ENCODE measurements at regions not wholly inside any gene's neighbourhood (a gene's known extent, or its start where the extent isn't known, plus 50 kb on each side); places are given as distances from the start of the nearest gene placed in this dataset.
"Not testable (repeated sequence)": the region's sequence is repeated elsewhere in the genome, so short reads cannot be mapped to it uniquely, and the experiment has no call there.

DNA sequence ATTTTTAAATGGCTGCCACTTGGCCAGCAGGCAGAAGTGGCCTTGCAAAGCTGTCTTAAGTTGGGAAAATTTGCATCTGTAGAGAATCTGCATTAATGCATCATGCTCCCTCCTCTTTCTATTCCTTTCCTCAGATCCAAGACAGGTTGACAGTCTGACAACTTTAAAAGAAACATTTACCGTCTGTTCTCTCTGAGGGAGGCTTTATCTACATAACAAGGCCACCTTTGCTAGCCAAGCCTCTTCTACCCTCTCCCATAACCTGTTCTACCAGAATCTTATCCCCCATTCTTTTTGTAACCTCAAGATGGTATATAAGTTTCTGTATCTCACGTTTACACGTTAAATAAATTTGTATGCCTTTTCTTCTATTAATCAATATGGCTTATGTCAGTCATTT lies 271.9 kb downstream of the OSTF1 start:
- CTCF ChIA-PET = no interaction called here
- H3K4me1 ChIP-seq (ENCODE audit: control insufficient read depth, insufficient read depth, low read length) = no peaks in the 10 kb centered on the region
- ATAC-seq = no peak
- H3K4me3 ChIP-seq (ENCODE audit: low read depth in 2 of 2, low read length in 2 of 2) = no peak overlapping the region
- no peaks in the 10 kb centered on the region for H3K36me3 ChIP-seq (ENCODE audit: control insufficient read depth, insufficient read depth, low read length)
- DNase-seq (ENCODE audit: low read depth, low spot score) = no peak
- in situ Hi-C loops (cut with HindIII; ENCODE audit: low pct_unique_long_range_greater_than_20kb, low sequenced_read_pairs) (no loop called here), intact Hi-C loops (cut with micrococcal nuclease; ENCODE audit: unreplicated experiment) (no loop called here)
- H3K9me3 ChIP-seq (ENCODE audit: control insufficient read depth, insufficient read depth, low read depth, low read length) = no peaks in the 10 kb centered on the region
- BruUV-seq (replicated peaks) = no TSS peak
- POLR2A ChIA-PET = no interaction called here
- no peak for TF ChIP-seq POLR2AphosphoS5 (IDR thresholded peaks at IDR 0.05; ENCODE audit: low read depth, low read length)
- no peak overlapping the region for H3K27ac ChIP-seq (ENCODE audit: low read length)
- H3K27me3 ChIP-seq (ENCODE audit: control insufficient read depth, insufficient read depth, low read length) = no peaks in the 10 kb centered on the region

GRCh38 chr9:75362446-75362845 lies 274.1 kb downstream of the OSTF1 start:
- ATAC-seq; CTCF ChIA-PET; DNase-seq (ENCODE audit: low read depth, low spot score); H3K36me3 ChIP-seq (ENCODE audit: control insufficient read depth, insufficient read depth, low read length); H3K4me3 ChIP-seq (ENCODE audit: low read depth in 2 of 2, low read length in 2 of 2); H3K4me1 ChIP-seq (ENCODE audit: control insufficient read depth, insufficient read depth, low read length); BruUV-seq (replicated peaks); H3K27ac ChIP-seq (ENCODE audit: low read length); H3K9me3 ChIP-seq (ENCODE audit: control insufficient read depth, insufficient read depth, low read depth, low read length); H3K27me3 ChIP-seq (ENCODE audit: control insufficient read depth, insufficient read depth, low read length); intact Hi-C loops (cut with micrococcal nuclease; ENCODE audit: unreplicated experiment); in situ Hi-C loops (cut with HindIII; ENCODE audit: low pct_unique_long_range_greater_than_20kb, low sequenced_read_pairs); POLR2A ChIA-PET: not testable (repeated sequence)

GRCh38 chr9:75365196-75365595 lies 276.9 kb downstream of the OSTF1 start:
- ATAC-seq (no peak), DNase-seq (ENCODE audit: low read depth, low spot score) (no peak)
- in situ Hi-C loops (cut with HindIII; ENCODE audit: low pct_unique_long_range_greater_than_20kb, low sequenced_read_pairs) = no loop called here

More at GRCh38 chr9:75365196-75365595, 276.9 kb downstream of the OSTF1 start:
- Histone ChIP-seq H3K27me3 (ENCODE audit: control insufficient read depth, insufficient read depth, low read length) (no peaks in the 10 kb centered on the region), H3K27ac (ENCODE audit: low read length) (no peak overlapping the region), H3K4me1 (ENCODE audit: control insufficient read depth, insufficient read depth, low read length) (no peaks in the 10 kb centered on the region), H3K4me3 (ENCODE audit: low read depth in 2 of 2, low read length in 2 of 2) (no peak overlapping the region), H3K9me3 (ENCODE audit: control insufficient read depth, insufficient read depth, low read depth, low read length) (no peaks in the 10 kb centered on the region), H3K36me3 (ENCODE audit: control insufficient read depth, insufficient read depth, low read length) (no peaks in the 10 kb centered on the region)
- no TSS peak for BruUV-seq (replicated peaks)
- no peak for TF ChIP-seq POLR2AphosphoS5 (IDR thresholded peaks at IDR 0.05; ENCODE audit: low read depth, low read length)
- TF ChIP-seq, protein P1, sequence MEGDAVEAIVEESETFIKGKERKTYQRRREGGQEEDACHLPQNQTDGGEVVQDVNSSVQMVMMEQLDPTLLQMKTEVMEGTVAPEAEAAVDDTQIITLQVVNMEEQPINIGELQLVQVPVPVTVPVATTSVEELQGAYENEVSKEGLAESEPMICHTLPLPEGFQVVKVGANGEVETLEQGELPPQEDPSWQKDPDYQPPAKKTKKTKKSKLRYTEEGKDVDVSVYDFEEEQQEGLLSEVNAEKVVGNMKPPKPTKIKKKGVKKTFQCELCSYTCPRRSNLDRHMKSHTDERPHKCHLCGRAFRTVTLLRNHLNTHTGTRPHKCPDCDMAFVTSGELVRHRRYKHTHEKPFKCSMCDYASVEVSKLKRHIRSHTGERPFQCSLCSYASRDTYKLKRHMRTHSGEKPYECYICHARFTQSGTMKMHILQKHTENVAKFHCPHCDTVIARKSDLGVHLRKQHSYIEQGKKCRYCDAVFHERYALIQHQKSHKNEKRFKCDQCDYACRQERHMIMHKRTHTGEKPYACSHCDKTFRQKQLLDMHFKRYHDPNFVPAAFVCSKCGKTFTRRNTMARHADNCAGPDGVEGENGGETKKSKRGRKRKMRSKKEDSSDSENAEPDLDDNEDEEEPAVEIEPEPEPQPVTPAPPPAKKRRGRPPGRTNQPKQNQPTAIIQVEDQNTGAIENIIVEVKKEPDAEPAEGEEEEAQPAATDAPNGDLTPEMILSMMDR (IDR thresholded peaks at IDR 0.05) = no peak
- no peak for TF ChIP-seq TCF7L2 (IDR thresholded peaks at IDR 0.05; ENCODE audit: low read depth, low read length)
- TF ChIP-seq SIN3A (IDR thresholded peaks at IDR 0.05; ENCODE audit: borderline replicate concordance, insufficient read depth, low read depth, low read length) = no peak
- TF ChIP-seq, protein P2, sequence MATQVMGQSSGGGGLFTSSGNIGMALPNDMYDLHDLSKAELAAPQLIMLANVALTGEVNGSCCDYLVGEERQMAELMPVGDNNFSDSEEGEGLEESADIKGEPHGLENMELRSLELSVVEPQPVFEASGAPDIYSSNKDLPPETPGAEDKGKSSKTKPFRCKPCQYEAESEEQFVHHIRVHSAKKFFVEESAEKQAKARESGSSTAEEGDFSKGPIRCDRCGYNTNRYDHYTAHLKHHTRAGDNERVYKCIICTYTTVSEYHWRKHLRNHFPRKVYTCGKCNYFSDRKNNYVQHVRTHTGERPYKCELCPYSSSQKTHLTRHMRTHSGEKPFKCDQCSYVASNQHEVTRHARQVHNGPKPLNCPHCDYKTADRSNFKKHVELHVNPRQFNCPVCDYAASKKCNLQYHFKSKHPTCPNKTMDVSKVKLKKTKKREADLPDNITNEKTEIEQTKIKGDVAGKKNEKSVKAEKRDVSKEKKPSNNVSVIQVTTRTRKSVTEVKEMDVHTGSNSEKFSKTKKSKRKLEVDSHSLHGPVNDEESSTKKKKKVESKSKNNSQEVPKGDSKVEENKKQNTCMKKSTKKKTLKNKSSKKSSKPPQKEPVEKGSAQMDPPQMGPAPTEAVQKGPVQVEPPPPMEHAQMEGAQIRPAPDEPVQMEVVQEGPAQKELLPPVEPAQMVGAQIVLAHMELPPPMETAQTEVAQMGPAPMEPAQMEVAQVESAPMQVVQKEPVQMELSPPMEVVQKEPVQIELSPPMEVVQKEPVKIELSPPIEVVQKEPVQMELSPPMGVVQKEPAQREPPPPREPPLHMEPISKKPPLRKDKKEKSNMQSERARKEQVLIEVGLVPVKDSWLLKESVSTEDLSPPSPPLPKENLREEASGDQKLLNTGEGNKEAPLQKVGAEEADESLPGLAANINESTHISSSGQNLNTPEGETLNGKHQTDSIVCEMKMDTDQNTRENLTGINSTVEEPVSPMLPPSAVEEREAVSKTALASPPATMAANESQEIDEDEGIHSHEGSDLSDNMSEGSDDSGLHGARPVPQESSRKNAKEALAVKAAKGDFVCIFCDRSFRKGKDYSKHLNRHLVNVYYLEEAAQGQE (IDR thresholded peaks at IDR 0.05; ENCODE audit: insufficient read depth in 1 of 2, low read depth in 2 of 2, low read length in 1 of 2) = no peak
- ChIA-PET CTCF (no interaction called here), POLR2A (no interaction called here)
- intact Hi-C loops (cut with micrococcal nuclease; ENCODE audit: unreplicated experiment) = no loop called here
